K562 (cell line): ENCODE measurements at regions not wholly inside any gene's neighbourhood (a gene's known extent, or its start where the extent isn't known, plus 50 kb on each side); places are given as distances from the start of the nearest gene placed in this dataset.

Source experiments
- ATAC-seq: fragments of 200-7000 bp; cut with Tn5 transposase; 3 replicates; pipeline ENCODE4 v1.9.1; 2020; ENCODE audit warnings: moderate library complexity
- BruUV-seq: library from RNA; stranded (reverse); fragments of 400-500 nt; replicated peaks from 2 replicates; lab custom pipeline; 2021; lab: Mats Ljungman, UMichigan
- CTCF ChIA-PET: fragments of 300-600 bp; formaldehyde crosslinking; extraction: SDS; loops from one replicate; lab custom pipeline; 2021; ENCODE audit warnings: low intra/inter-chr PET ratio; lab: Yijun Ruan, JAX
- POLR2A ChIA-PET: fragments of 300-600, 350-650 bp; sonication (Branson Sonifier 250); formaldehyde crosslinking; extraction: SDS; loops from one replicate; lab custom pipeline; 2021; ENCODE audit warnings: antibody characterized with exemption, inconsistent platforms; lab: Yijun Ruan, JAX
- DNase-seq, 4 experiments: peaks; one replicate each; pipeline versions ENCODE4 v3.0.0 to v3.0.0-alpha.2; 2011 to 2018; ENCODE audit warnings: low spot score in 3 of 4, mixed read lengths in 3 of 4; ENCODE audit errors: extremely low read depth in 1 of 4
- FAIRE-seq: peaks from 2 replicates; lab custom pipeline; 2011; peaks lifted over from hg19 to GRCh38; lab: Jason Lieb, UNC
- H2AFZ ChIP-seq: 2 replicates; pipeline ENCODE4 v1.6.0; 2011; ENCODE audit warnings: low read depth, low read length, control low read depth, inconsistent platforms
- H3K27ac ChIP-seq: fragments of 200-600 bp; 3 replicates; pipeline ENCODE4 v1.8.0; 2011; ENCODE audit warnings: low read depth, mild to moderate bottlenecking, control low read depth, inconsistent platforms, low read length, moderate library complexity, mixed read lengths; ENCODE audit errors: extremely low read depth
- H3K27me3 ChIP-seq, 2 experiments: fragments of 300-600 bp in 1 of 2; 2 replicates in 1 of 2; 3 replicates in 1 of 2; pipeline versions ENCODE4 v1.6.0 to v1.8.0; 2011; ENCODE audit warnings: inconsistent platforms in 2 of 2, low read length in 2 of 2, mild to moderate bottlenecking in 1 of 2, mixed read lengths in 1 of 2, moderate library complexity in 1 of 2; ENCODE audit not compliant: control insufficient read depth in 2 of 2, insufficient read depth in 2 of 2
- H3K36me3 ChIP-seq: fragments of 300-600 bp; 3 replicates; pipeline ENCODE4 v1.8.0; 2011; ENCODE audit warnings: mild to moderate bottlenecking, low read length, inconsistent platforms; ENCODE audit not compliant: control insufficient read depth, insufficient read depth
- H3K4me1 ChIP-seq, 2 experiments: fragments of 200-600 bp in 1 of 2; replicated peaks in 1 of 2; 2 replicates in 1 of 2; 3 replicates in 1 of 2; pipeline versions ENCODE4 v1.5.1 to v1.8.0; 2011; ENCODE audit warnings: inconsistent platforms in 2 of 2, low read length in 2 of 2, mild to moderate bottlenecking in 1 of 2, mixed read lengths in 1 of 2, moderate library complexity in 1 of 2; ENCODE audit not compliant: control insufficient read depth in 2 of 2, insufficient read depth in 2 of 2
- H3K4me2 ChIP-seq: 2 replicates; pipeline ENCODE4 v1.6.1; 2011; ENCODE audit warnings: low read length, control low read depth, inconsistent platforms, mixed read lengths; ENCODE audit not compliant: insufficient read depth
- H3K4me3 ChIP-seq: fragments of 200-600 bp; sonication (generic), shearing (Covaris generic); 2 replicates; pipeline ENCODE4 v1.5.1; 2016; ENCODE audit warnings: control low read depth, inconsistent platforms
- H3K79me2 ChIP-seq: fragments of 200-600 bp; 3 replicates; pipeline ENCODE4 v1.8.0; 2011; ENCODE audit warnings: low read length, inconsistent platforms; ENCODE audit not compliant: control insufficient read depth, insufficient read depth
- H3K9ac ChIP-seq, 2 experiments: 2 replicates each; pipeline versions ENCODE4 v1.6.0 to v1.6.1; 2011; ENCODE audit warnings: low read depth in 2 of 2, low read length in 2 of 2, control low read depth in 1 of 2, inconsistent platforms in 1 of 2, mild to moderate bottlenecking in 1 of 2, mixed read lengths in 1 of 2; ENCODE audit not compliant: insufficient read depth in 1 of 2
- H3K9me1 ChIP-seq: one replicate; pipeline ENCODE4 v1.6.0; 2011; ENCODE audit warnings: inconsistent platforms, mild to moderate bottlenecking, low read length, moderate library complexity; ENCODE audit not compliant: control insufficient read depth, insufficient read depth
- H3K9me3 ChIP-seq: replicated peaks from 2 replicates; pipeline ENCODE4 v1.5.1; 2011; ENCODE audit warnings: low read depth, low read length, inconsistent platforms; ENCODE audit not compliant: control insufficient read depth, insufficient read depth
- H4K20me1 ChIP-seq: replicated peaks from 2 replicates; pipeline ENCODE4 v1.6.1; 2011; ENCODE audit warnings: low read length, inconsistent platforms, mixed read lengths; ENCODE audit not compliant: control insufficient read depth, insufficient read depth
- BCOR ChIP-seq: fragments of 450-650 bp; IDR thresholded peaks from 2 replicates; pipeline ENCODE4 v1.6.1; 2016
- CBX5 ChIP-seq: IDR thresholded peaks from 2 replicates; pipeline ENCODE4 v1.6.1; 2014; ENCODE audit warnings: low read depth, borderline replicate concordance
- ESRRB ChIP-seq: fragments of 250-450 bp; sonication (Bioruptor Pico); IDR thresholded peaks from 2 replicates; pipeline ENCODE4 v1.5.0; 2020; ENCODE audit warnings: mild to moderate bottlenecking, moderate library complexity, borderline replicate concordance
- FOXM1 ChIP-seq, 2 experiments: fragments of 450-650 bp in 1 of 2; sonication (generic) in 1 of 2; formaldehyde crosslinking in 1 of 2; IDR thresholded peaks; 2 replicates each; pipeline versions ENCODE4 v1.6.1 to v1.9.0; 2017 to 2022; ENCODE audit warnings: low read depth in 2 of 2, mild to moderate bottlenecking in 2 of 2, missing genetic modification reagents in 1 of 2, moderate library complexity in 1 of 2
- HMGN3 ChIP-seq: IDR thresholded peaks from 2 replicates; pipeline ENCODE4 v1.6.1; 2011; ENCODE audit warnings: borderline replicate concordance, low read depth, mild to moderate bottlenecking, mixed read lengths, low read length; ENCODE audit not compliant: insufficient read length; ENCODE audit errors: extremely low read depth
- MECOM ChIP-seq: fragments of 250-450 bp; sonication (Bioruptor Pico); IDR thresholded peaks from 2 replicates; pipeline ENCODE4 v1.8.0; 2022; ENCODE audit warnings: inconsistent platforms
- NFIC ChIP-seq: fragments of 450-650 bp; IDR thresholded peaks from 2 replicates; pipeline ENCODE4 v1.6.1; 2017; ENCODE audit warnings: mild to moderate bottlenecking, inconsistent platforms
- NR0B1 ChIP-seq: fragments of 450-650 bp; IDR thresholded peaks from one replicate; pipeline ENCODE4 v1.6.1; 2018; ENCODE audit warnings: mild to moderate bottlenecking, moderate library complexity; ENCODE audit not compliant: partially characterized antibody
- PCBP2 ChIP-seq: fragments of 200-400 bp; formaldehyde crosslinking; IDR thresholded peaks from 2 replicates; pipeline ENCODE4 v1.6.1; 2018; ENCODE audit warnings: low read length, low read depth, mild to moderate bottlenecking, moderate library complexity; ENCODE audit not compliant: poor library complexity, severe bottlenecking
- SIN3A ChIP-seq, 2 experiments: fragments of 150-350 bp in 1 of 2; IDR thresholded peaks; 2 replicates each; pipeline ENCODE4 v1.6.1; 2011 to 2016; ENCODE audit warnings: borderline replicate concordance in 2 of 2, low read depth in 2 of 2, low read length in 2 of 2, mild to moderate bottlenecking in 2 of 2, moderate library complexity in 2 of 2; ENCODE audit not compliant: control insufficient read depth in 1 of 2
- TAL1 ChIP-seq: fragments of 450-650 bp; IDR thresholded peaks from 2 replicates; pipeline ENCODE4 v1.6.1; 2016; ENCODE audit warnings: mild to moderate bottlenecking
- TCF15 ChIP-seq: fragments of 250-450 bp; sonication (Bioruptor Pico); IDR thresholded peaks from 2 replicates; pipeline ENCODE4 v1.8.0; 2022; ENCODE audit warnings: moderate library complexity, mild to moderate bottlenecking, inconsistent platforms
- ZBTB12 ChIP-seq: fragments of 250-450 bp; sonication (Bioruptor Pico); IDR thresholded peaks from 2 replicates; pipeline ENCODE4 v1.4.0; 2020
- ZKSCAN3 ChIP-seq: fragments of 250-450 bp; sonication (Bioruptor Pico); IDR thresholded peaks from 2 replicates; pipeline ENCODE4 v1.4.0; 2020
- ZNF133 ChIP-seq: fragments of 250-450 bp; sonication (Bioruptor Pico); IDR thresholded peaks from 2 replicates; pipeline ENCODE4 v1.4.0; 2020; ENCODE audit warnings: mild to moderate bottlenecking
- ZNF76 ChIP-seq: fragments of 250-450 bp; sonication (Bioruptor Pico); IDR thresholded peaks from 2 replicates; pipeline ENCODE4 v1.4.0; 2020; ENCODE audit warnings: mild to moderate bottlenecking, moderate library complexity, borderline replicate concordance
- ZNF785 ChIP-seq: fragments of 250-450 bp; sonication (Bioruptor Pico); IDR thresholded peaks from 2 replicates; pipeline ENCODE4 v1.4.0; 2020; ENCODE audit warnings: mild to moderate bottlenecking
- ZNF79 ChIP-seq: fragments of 250-450 bp; sonication (Bioruptor Pico); IDR thresholded peaks from 2 replicates; pipeline ENCODE4 v1.4.0; 2020; ENCODE audit warnings: low read depth, mild to moderate bottlenecking, moderate library complexity
- WGBS: fragments of 100-300 bp; shearing (Covaris generic); methylation state at CpG from one replicate; pipeline ENCODE4 v1.1.6; 2016; ENCODE audit warnings: low coverage, mixed read lengths; ENCODE audit not compliant: insufficient coverage; ENCODE audit errors: missing lambda C conversion rate; 5-methylcytosine and 5-hydroxymethylcytosine counted together
- in situ Hi-C: fragments of 300-500 bp; cut with MboI; formaldehyde crosslinking; loops from 4 replicates; pipeline ENCODE4 v1.15.0; 2018; ENCODE audit warnings: inconsistent platforms, mixed read lengths
- intact Hi-C: fragments of 100-400 bp; cut with micrococcal nuclease; formaldehyde crosslinking; loops from 2 replicates; pipeline ENCODE4 v1.14.2; 2022
- TF ChIP-seq, protein P1 (sequence below): fragments of 200-800 bp; sonication (Bioruptor generic); IDR thresholded peaks from 2 replicates; pipeline ENCODE4 v1.6.1; 2017; ENCODE audit warnings: missing genetic modification characterization, missing compliant biosample characterization

DNA sequence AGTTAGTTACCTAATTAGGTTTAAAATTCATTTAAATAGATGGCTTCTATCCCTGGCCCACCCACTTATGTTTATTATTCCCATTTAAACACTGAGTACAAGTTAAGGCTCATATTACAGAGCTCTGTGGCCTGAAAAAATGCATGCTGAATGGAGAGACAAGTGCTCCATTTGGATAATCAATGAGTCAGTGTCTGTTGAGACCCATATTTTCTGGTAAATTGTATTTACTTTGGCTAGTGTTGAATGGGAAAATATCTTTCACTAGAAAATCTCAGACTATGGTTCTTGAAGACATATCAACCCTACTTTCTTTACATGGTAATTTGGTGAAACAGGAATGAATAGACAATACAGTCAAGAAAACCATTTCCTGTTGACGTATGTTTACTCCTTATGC is 356.0 kb downstream of the S1PR1 start:
- intact Hi-C loops (no loop called here), in situ Hi-C loops (no loop called here)
- Histone ChIP-seq H3K9me1 (no peaks in the 10 kb centered on the region), H3K4me1 (no peaks in the 10 kb centered on the region), H3K4me2 (no peak overlapping the region), H3K9ac (no peak overlapping the region), H2AFZ (no peak overlapping the region), H3K27ac (no peak overlapping the region), H4K20me1 (no peaks in the 10 kb centered on the region), H3K36me3 (no peaks in the 10 kb centered on the region), H3K4me3 (no peak overlapping the region), H3K9me3 (no peaks in the 10 kb centered on the region), H3K27me3 (no peaks in the 10 kb centered on the region), H3K79me2 (no peaks in the 10 kb centered on the region)
- CTCF ChIA-PET, result no interaction called here
- WGBS, result 0% methylated on average over 1 of the region's 1 CpG
- ATAC-seq (no peak), DNase-seq (no peak), FAIRE-seq (no peak)
- no TSS peak for BruUV-seq
- TF ChIP-seq TAL1, result no peak
- TF ChIP-seq ZNF76 (CRISPR knock-in tag), result no peak
- TF ChIP-seq ESRRB (CRISPR knock-in tag), result no peak
- TF ChIP-seq NFIC, result no peak
- no peak for TF ChIP-seq BCOR
- TF ChIP-seq ZKSCAN3, result no peak
- no peak for TF ChIP-seq HMGN3
- no peak for TF ChIP-seq SIN3A (IDR thresholded peaks at IDR 0.05; ENCODE audit: borderline replicate concordance in 2 of 2, control insufficient read depth in 1 of 2, low read depth in 2 of 2, low read length in 2 of 2)
- no peak for TF ChIP-seq ZNF785 (CRISPR knock-in tag)
- TF ChIP-seq TCF15 (CRISPR knock-in tag), result no peak
- no peak for TF ChIP-seq PCBP2
- TF ChIP-seq, protein P1, sequence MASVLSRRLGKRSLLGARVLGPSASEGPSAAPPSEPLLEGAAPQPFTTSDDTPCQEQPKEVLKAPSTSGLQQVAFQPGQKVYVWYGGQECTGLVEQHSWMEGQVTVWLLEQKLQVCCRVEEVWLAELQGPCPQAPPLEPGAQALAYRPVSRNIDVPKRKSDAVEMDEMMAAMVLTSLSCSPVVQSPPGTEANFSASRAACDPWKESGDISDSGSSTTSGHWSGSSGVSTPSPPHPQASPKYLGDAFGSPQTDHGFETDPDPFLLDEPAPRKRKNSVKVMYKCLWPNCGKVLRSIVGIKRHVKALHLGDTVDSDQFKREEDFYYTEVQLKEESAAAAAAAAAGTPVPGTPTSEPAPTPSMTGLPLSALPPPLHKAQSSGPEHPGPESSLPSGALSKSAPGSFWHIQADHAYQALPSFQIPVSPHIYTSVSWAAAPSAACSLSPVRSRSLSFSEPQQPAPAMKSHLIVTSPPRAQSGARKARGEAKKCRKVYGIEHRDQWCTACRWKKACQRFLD (CRISPR knock-in tag), result no peak
- TF ChIP-seq ZNF79, result no peak
- TF ChIP-seq ZBTB12 (CRISPR knock-in tag), result no peak
- TF ChIP-seq CBX5, result no peak
- TF ChIP-seq FOXM1 (IDR thresholded peaks at IDR 0.05; ENCODE audit: low read depth), result no peak
- no peak for TF ChIP-seq FOXM1 (CRISPR knock-in tag; IDR thresholded peaks at IDR 0.05; ENCODE audit: low read depth)
- no peak for TF ChIP-seq ZNF133
- TF ChIP-seq MECOM, result no peak
- TF ChIP-seq NR0B1, result no peak
- POLR2A ChIA-PET, result no interaction called here
